ENCODE measurements at regions not wholly inside any gene's neighbourhood (a gene's known extent, or its start where the extent isn't known, plus 50 kb on each side); places are given as distances from the start of the nearest gene placed in this dataset.

DNA sequence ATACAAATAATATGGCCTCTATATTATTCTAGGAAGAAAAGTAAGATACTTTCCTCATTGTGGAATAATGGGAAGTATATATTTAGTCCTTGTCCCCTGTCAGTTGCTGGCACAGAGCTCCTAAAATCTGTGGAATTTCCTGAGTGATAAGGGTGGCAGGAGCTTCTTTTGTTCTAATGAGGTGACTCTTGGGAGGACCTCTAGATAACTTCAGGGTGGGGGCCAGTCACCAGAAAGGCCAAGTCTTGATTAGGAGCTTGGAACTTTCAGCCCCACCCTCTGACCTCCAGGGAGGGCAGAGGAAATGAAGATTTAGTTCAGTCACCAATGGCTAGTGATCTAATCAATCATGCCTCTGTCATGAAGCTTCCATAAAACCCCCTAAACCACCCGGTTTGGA, 179.9 kb upstream of the PRICKLE1 start:
- TF ChIP-seq, protein P1, sequence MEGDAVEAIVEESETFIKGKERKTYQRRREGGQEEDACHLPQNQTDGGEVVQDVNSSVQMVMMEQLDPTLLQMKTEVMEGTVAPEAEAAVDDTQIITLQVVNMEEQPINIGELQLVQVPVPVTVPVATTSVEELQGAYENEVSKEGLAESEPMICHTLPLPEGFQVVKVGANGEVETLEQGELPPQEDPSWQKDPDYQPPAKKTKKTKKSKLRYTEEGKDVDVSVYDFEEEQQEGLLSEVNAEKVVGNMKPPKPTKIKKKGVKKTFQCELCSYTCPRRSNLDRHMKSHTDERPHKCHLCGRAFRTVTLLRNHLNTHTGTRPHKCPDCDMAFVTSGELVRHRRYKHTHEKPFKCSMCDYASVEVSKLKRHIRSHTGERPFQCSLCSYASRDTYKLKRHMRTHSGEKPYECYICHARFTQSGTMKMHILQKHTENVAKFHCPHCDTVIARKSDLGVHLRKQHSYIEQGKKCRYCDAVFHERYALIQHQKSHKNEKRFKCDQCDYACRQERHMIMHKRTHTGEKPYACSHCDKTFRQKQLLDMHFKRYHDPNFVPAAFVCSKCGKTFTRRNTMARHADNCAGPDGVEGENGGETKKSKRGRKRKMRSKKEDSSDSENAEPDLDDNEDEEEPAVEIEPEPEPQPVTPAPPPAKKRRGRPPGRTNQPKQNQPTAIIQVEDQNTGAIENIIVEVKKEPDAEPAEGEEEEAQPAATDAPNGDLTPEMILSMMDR (IDR thresholded peaks at IDR 0.05) = no peak
- TF ChIP-seq EZH2phosphoT487 (IDR thresholded peaks at IDR 0.05) (no peak), EZH2 (IDR thresholded peaks at IDR 0.05) (no peak)
